Endothelial cell of umbilical vein (primary cell): ENCODE measurements at regions not wholly inside any gene's neighbourhood (a gene's known extent, or its start where the extent isn't known, plus 50 kb on each side); places are given as distances from the start of the nearest gene placed in this dataset.

Source experiments
- BruUV-seq: library from RNA; stranded (reverse); fragments of 400-500 nt; replicated peaks from 2 replicates; lab custom pipeline; 2021; lab: Mats Ljungman, UMichigan
- CTCF ChIA-PET: fragments of 300-600, 350-600 bp; sonication (Branson Sonifier 250); formaldehyde crosslinking; loops from one replicate; lab custom pipeline; 2021; ENCODE audit warnings: antibody characterized with exemption, inconsistent platforms; lab: Charles Lee
- POLR2A ChIA-PET: fragments of 300-600, 350-600 bp; sonication (Branson Sonifier 250); formaldehyde crosslinking; loops from one replicate; lab custom pipeline; 2021; ENCODE audit warnings: antibody characterized with exemption, inconsistent platforms; lab: Charles Lee
- DNase-seq: peaks from one replicate; pipeline ENCODE4 v3.0.0-alpha.2; 2011; ENCODE audit warnings: low read depth, low spot score
- FAIRE-seq: peaks from 2 replicates; lab custom pipeline; 2011; peaks lifted over from hg19 to GRCh38; lab: Jason Lieb, UNC
- H2AFZ ChIP-seq: 2 replicates; pipeline ENCODE4 v1.6.0; 2012; ENCODE audit warnings: low read depth, low read length, control low read depth, inconsistent platforms
- H3K27ac ChIP-seq: 2 replicates; pipeline ENCODE4 v1.5.1; 2011; ENCODE audit warnings: low read depth, mild to moderate bottlenecking, control low read depth, low read length, moderate library complexity; ENCODE audit not compliant: insufficient read depth
- H3K27me3 ChIP-seq, 2 experiments: 2 replicates each; pipeline versions ENCODE4 v1.6.0 to v1.6.1; 2011; ENCODE audit warnings: low read length in 2 of 2, mixed read lengths in 1 of 2; ENCODE audit not compliant: control insufficient read depth in 2 of 2, insufficient read depth in 2 of 2
- H3K36me3 ChIP-seq, 2 experiments: 2 replicates in 1 of 2; 3 replicates in 1 of 2; pipeline ENCODE4 v1.5.1; 2011; ENCODE audit warnings: low read length in 2 of 2, mild to moderate bottlenecking in 1 of 2, moderate library complexity in 1 of 2; ENCODE audit not compliant: control insufficient read depth in 2 of 2, insufficient read depth in 2 of 2; ENCODE audit errors: extremely low read depth in 1 of 2
- H3K4me1 ChIP-seq: 3 replicates; pipeline ENCODE4 v1.5.1; 2011; ENCODE audit warnings: mild to moderate bottlenecking, low read length; ENCODE audit not compliant: control insufficient read depth, insufficient read depth; ENCODE audit errors: extremely low read depth
- H3K4me2 ChIP-seq: 2 replicates; pipeline ENCODE4 v1.6.1; 2011; ENCODE audit warnings: low read length, control low read depth, mixed read lengths; ENCODE audit not compliant: insufficient read depth
- H3K4me3 ChIP-seq, 3 experiments: fragments of 200-600 bp in 1 of 3; sonication (generic), shearing (Covaris generic) in 1 of 3; replicated peaks in 1 of 3; 2 replicates each; pipeline ENCODE4 v1.5.1; 2011 to 2016; ENCODE audit warnings: control low read depth in 3 of 3, low read length in 3 of 3, mild to moderate bottlenecking in 2 of 3, inconsistent platforms in 1 of 3, low read depth in 1 of 3, moderate library complexity in 1 of 3; ENCODE audit not compliant: insufficient read depth in 1 of 3
- H3K79me2 ChIP-seq: 2 replicates; pipeline ENCODE4 v1.6.0; 2012; ENCODE audit warnings: low read length, inconsistent platforms; ENCODE audit not compliant: control insufficient read depth, insufficient read depth
- H3K9ac ChIP-seq: replicated peaks from 2 replicates; pipeline ENCODE3; 2011; ENCODE audit warnings: low read length, control low read depth; ENCODE audit not compliant: insufficient read depth; ENCODE audit errors: extremely low read depth
- H3K9me1 ChIP-seq: replicated peaks from 3 replicates; pipeline ENCODE4 v1.6.0; 2011; ENCODE audit warnings: mild to moderate bottlenecking, low read length; ENCODE audit not compliant: control insufficient read depth, insufficient read depth; ENCODE audit errors: extremely low read depth
- H3K9me3 ChIP-seq: replicated peaks from 2 replicates; pipeline ENCODE4 v1.5.1; 2012; ENCODE audit warnings: low read length, inconsistent platforms; ENCODE audit not compliant: control insufficient read depth, insufficient read depth
- H4K20me1 ChIP-seq: replicated peaks from 2 replicates; pipeline ENCODE3; 2011; ENCODE audit warnings: mild to moderate bottlenecking, low read length; ENCODE audit not compliant: control insufficient read depth, insufficient read depth; ENCODE audit errors: extremely low read depth
- EZH2 ChIP-seq: IDR thresholded peaks from 2 replicates; pipeline ENCODE4 v1.6.1; 2012; ENCODE audit warnings: borderline replicate concordance, low read depth, mild to moderate bottlenecking, moderate library complexity, low read length, inconsistent platforms; ENCODE audit not compliant: severe bottlenecking
- FOS ChIP-seq: IDR thresholded peaks from 2 replicates; pipeline ENCODE4 v1.6.1; 2011; ENCODE audit warnings: mild to moderate bottlenecking, low read length, moderate library complexity, borderline replicate concordance; ENCODE audit not compliant: insufficient read depth
- MYC ChIP-seq: IDR thresholded peaks from one replicate; pipeline ENCODE4 v1.6.1; 2011; ENCODE audit warnings: mild to moderate bottlenecking, low read depth, low read length
- POLR2AphosphoS5 ChIP-seq: IDR thresholded peaks from 2 replicates; pipeline ENCODE4 v1.6.1; 2012; ENCODE audit warnings: low read depth, mild to moderate bottlenecking, control low read depth, low read length, moderate library complexity; ENCODE audit not compliant: insufficient read depth
- dilution Hi-C: fragments of 300-500 bp; cut with MboI; formaldehyde crosslinking; loops from one replicate; pipeline ENCODE4 v1.15.0; 2019; ENCODE audit warnings: low sequenced_read_pairs; ENCODE audit not compliant: extremely low pct_ligation_motif_present
- intact Hi-C: fragments of 100-400 bp; cut with micrococcal nuclease; formaldehyde crosslinking; loops from one replicate; pipeline ENCODE4 v1.10.0; 2022
- TF ChIP-seq, protein P1 (sequence below), 2 donors: IDR thresholded peaks; 1 replicate in 1 of 2; 2 replicates in 1 of 2; pipeline ENCODE4 v1.5.1; 2011; ENCODE audit warnings: low read length in 2 of 2, mild to moderate bottlenecking in 2 of 2, moderate library complexity in 2 of 2, control low read depth in 1 of 2, inconsistent platforms in 1 of 2, low read depth in 1 of 2; ENCODE audit not compliant: insufficient read depth in 1 of 2; ENCODE audit errors: extremely low read depth in 1 of 2
- TF ChIP-seq, protein P2 (sequence below): IDR thresholded peaks from 2 replicates; pipeline ENCODE4 v1.6.1; 2011; ENCODE audit not compliant: insufficient read depth, insufficient read length

GRCh38 chr18:6543330-6543908 is 128.7 kb upstream of the L3MBTL4 start:
- no peaks in the 10 kb centered on the region for H3K9me1 ChIP-seq
- FAIRE-seq (peak; percentile 82), DNase-seq (peak; percentile 60)
- no peak overlapping the region for H3K27ac ChIP-seq
- ChIA-PET CTCF (interaction anchor here (0.6 to 7.2 kb wide), 17 partner anchors 9 to 634 kb away, joined by 3 to 253 read pairs (median 4); no protein-coding TSS in a partner anchor), POLR2A (no interaction called here)
- dilution Hi-C loops (loop anchor here (25.0 kb wide), 1 partner anchor 344 kb away; no protein-coding TSS in a partner anchor), intact Hi-C loops (loop anchor here (1.0 to 5.0 kb wide), 4 partner anchors 131 to 479 kb away; partner anchors contain the start of genes ARHGAP28 and L3MBTL4)
- no peaks in the 10 kb centered on the region for H3K9me3 ChIP-seq
- no peak overlapping the region for H3K4me3 ChIP-seq
- no peak overlapping the region for H3K9ac ChIP-seq
- BruUV-seq, result no TSS peak
- no peaks in the 10 kb centered on the region for H4K20me1 ChIP-seq
- no peaks in the 10 kb centered on the region for H3K36me3 ChIP-seq
- no peak for TF ChIP-seq POLR2AphosphoS5
- TF ChIP-seq FOS, result no peak
- TF ChIP-seq, protein P1, sequence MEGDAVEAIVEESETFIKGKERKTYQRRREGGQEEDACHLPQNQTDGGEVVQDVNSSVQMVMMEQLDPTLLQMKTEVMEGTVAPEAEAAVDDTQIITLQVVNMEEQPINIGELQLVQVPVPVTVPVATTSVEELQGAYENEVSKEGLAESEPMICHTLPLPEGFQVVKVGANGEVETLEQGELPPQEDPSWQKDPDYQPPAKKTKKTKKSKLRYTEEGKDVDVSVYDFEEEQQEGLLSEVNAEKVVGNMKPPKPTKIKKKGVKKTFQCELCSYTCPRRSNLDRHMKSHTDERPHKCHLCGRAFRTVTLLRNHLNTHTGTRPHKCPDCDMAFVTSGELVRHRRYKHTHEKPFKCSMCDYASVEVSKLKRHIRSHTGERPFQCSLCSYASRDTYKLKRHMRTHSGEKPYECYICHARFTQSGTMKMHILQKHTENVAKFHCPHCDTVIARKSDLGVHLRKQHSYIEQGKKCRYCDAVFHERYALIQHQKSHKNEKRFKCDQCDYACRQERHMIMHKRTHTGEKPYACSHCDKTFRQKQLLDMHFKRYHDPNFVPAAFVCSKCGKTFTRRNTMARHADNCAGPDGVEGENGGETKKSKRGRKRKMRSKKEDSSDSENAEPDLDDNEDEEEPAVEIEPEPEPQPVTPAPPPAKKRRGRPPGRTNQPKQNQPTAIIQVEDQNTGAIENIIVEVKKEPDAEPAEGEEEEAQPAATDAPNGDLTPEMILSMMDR (IDR thresholded peaks at IDR 0.05; ENCODE audit: extremely low read depth in 1 of 2, insufficient read depth in 1 of 2, low read depth in 1 of 2, low read length in 2 of 2), result peak; percentile 23 to 26
- TF ChIP-seq EZH2, result no peak
- no peak for TF ChIP-seq MYC
- TF ChIP-seq, protein P2, sequence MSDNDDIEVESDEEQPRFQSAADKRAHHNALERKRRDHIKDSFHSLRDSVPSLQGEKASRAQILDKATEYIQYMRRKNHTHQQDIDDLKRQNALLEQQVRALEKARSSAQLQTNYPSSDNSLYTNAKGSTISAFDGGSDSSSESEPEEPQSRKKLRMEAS, result no peak
- H3K27me3 ChIP-seq, result no peaks in the 10 kb centered on the region
- no peak overlapping the region for H3K4me2 ChIP-seq
- H2AFZ ChIP-seq, result no peak overlapping the region
- H3K4me1 ChIP-seq, result peaks cover 9% of the 10 kb centered on the region
- H3K79me2 ChIP-seq, result no peaks in the 10 kb centered on the region
